GM12878 (cell line): ENCODE measurements at regions not wholly inside any gene's neighbourhood (a gene's known extent, or its start where the extent isn't known, plus 50 kb on each side); places are given as distances from the start of the nearest gene placed in this dataset.

Experiments used
- ATAC-seq: fragments of 200-7000 bp; cut with Tn5 transposase; 3 replicates; pipeline ENCODE4 v1.9.1; 2020; ENCODE audit warnings: mild to moderate bottlenecking, moderate library complexity
- BruUV-seq: library from RNA; stranded (reverse); fragments of 400-500 nt; replicated peaks from 2 replicates; lab custom pipeline; 2021; lab: Mats Ljungman, UMichigan
- CTCF ChIA-PET: fragments of 300-600 bp; sonication (Branson Sonifier 250); formaldehyde crosslinking; extraction: SDS; loops from one replicate; lab custom pipeline; 2021; ENCODE audit warnings: inconsistent platforms; lab: Yijun Ruan, JAX
- POLR2A ChIA-PET: fragments of 350-600 bp; formaldehyde crosslinking; extraction: SDS; loops from one replicate; lab custom pipeline; 2021; ENCODE audit warnings: inconsistent platforms; lab: Charles Lee
- RAD21 ChIA-PET: fragments of 300-600 bp; sonication (Branson Sonifier 250); formaldehyde crosslinking; loops from one replicate; lab custom pipeline; 2023; ENCODE audit warnings: antibody characterized with exemption; ENCODE audit not compliant: unreplicated experiment; lab: Charles Lee
- SMC1A ChIA-PET: fragments of 300-600 bp; sonication (Branson Sonifier 250); formaldehyde crosslinking; loops from one replicate; lab custom pipeline; 2023; ENCODE audit not compliant: unreplicated experiment, uncharacterized antibody; lab: Charles Lee
- DNase-seq: peaks from one replicate; pipeline ENCODE4 v3.0.0-alpha.2; 2011; ENCODE audit warnings: low read depth, low spot score
- FAIRE-seq: peaks from 3 replicates; lab custom pipeline; 2011; peaks lifted over from hg19 to GRCh38; lab: Jason Lieb, UNC
- H2AFZ ChIP-seq: 2 replicates; pipeline ENCODE4 v1.6.0; 2011; ENCODE audit warnings: low read depth, low read length, control low read depth; ENCODE audit not compliant: control insufficient read depth
- H3K27ac ChIP-seq: 2 replicates; pipeline ENCODE4 v1.5.1; 2011; ENCODE audit warnings: control low read depth; ENCODE audit not compliant: control insufficient read depth, insufficient read depth
- H3K27me3 ChIP-seq, 2 experiments: replicated peaks in 1 of 2; 2 replicates each; pipeline versions ENCODE4 v1.6.0 to v1.6.1; 2011; ENCODE audit warnings: low read length in 1 of 2; ENCODE audit not compliant: control insufficient read depth in 2 of 2, insufficient read depth in 2 of 2
- H3K36me3 ChIP-seq, 2 experiments: 2 replicates each; pipeline ENCODE4 v1.5.1; 2011; ENCODE audit warnings: low read length in 1 of 2; ENCODE audit not compliant: control insufficient read depth in 2 of 2, insufficient read depth in 2 of 2
- H3K4me1 ChIP-seq: 2 replicates; pipeline ENCODE4 v1.6.1; 2011; ENCODE audit warnings: mild to moderate bottlenecking, low read length, moderate library complexity, mixed read lengths; ENCODE audit not compliant: control insufficient read depth, insufficient read depth
- H3K4me2 ChIP-seq: 2 replicates; pipeline ENCODE4 v1.6.0; 2011; ENCODE audit warnings: control low read depth; ENCODE audit not compliant: control insufficient read depth, insufficient read depth
- H3K4me3 ChIP-seq: fragments of 200-600 bp; sonication (generic); 2 replicates; pipeline ENCODE4 v1.5.1; 2016
- H3K79me2 ChIP-seq: 2 replicates; pipeline ENCODE4 v1.6.0; 2011; ENCODE audit warnings: low read length; ENCODE audit not compliant: control insufficient read depth, insufficient read depth
- H3K9ac ChIP-seq: 2 replicates; pipeline ENCODE4 v1.8.0; 2011; ENCODE audit warnings: low read length, control low read depth, mixed read lengths; ENCODE audit not compliant: control insufficient read depth, insufficient read depth
- H3K9me3 ChIP-seq: replicated peaks from 3 replicates; pipeline ENCODE4 v1.5.1; 2011; ENCODE audit warnings: mild to moderate bottlenecking, low read length; ENCODE audit not compliant: control insufficient read depth, insufficient read depth
- H4K20me1 ChIP-seq: 2 replicates; pipeline ENCODE4 v1.6.0; 2011; ENCODE audit not compliant: control insufficient read depth, insufficient read depth
- BMI1 ChIP-seq: fragments of 450-650 bp; IDR thresholded peaks from 2 replicates; pipeline ENCODE4 v1.6.1; 2016; ENCODE audit warnings: mild to moderate bottlenecking, moderate library complexity, borderline replicate concordance
- CBFB ChIP-seq: IDR thresholded peaks from 2 replicates; pipeline ENCODE4 v1.6.1; 2016; ENCODE audit warnings: antibody characterized with exemption, low read depth
- CBX3 ChIP-seq: fragments of 200-600 bp; sonication (generic); IDR thresholded peaks from 2 replicates; pipeline ENCODE4 v1.6.1; 2016; ENCODE audit warnings: low read depth, borderline replicate concordance
- CEBPZ ChIP-seq: fragments of 150-350 bp; IDR thresholded peaks from 2 replicates; pipeline ENCODE4 v1.6.1; 2016; ENCODE audit warnings: low read depth, low read length
- ELK1 ChIP-seq: IDR thresholded peaks from 2 replicates; pipeline ENCODE4 v1.6.1; 2012; ENCODE audit warnings: low read depth, low read length, improper control_type of control experiment
- IKZF2 ChIP-seq, 2 experiments: fragments of 450-650 bp; IDR thresholded peaks; 2 replicates each; pipeline ENCODE4 v1.6.1; 2017; ENCODE audit warnings: mild to moderate bottlenecking in 2 of 2, moderate library complexity in 2 of 2
- NFXL1 ChIP-seq: fragments of 450-650 bp; IDR thresholded peaks from 2 replicates; pipeline ENCODE4 v1.6.1; 2017; ENCODE audit warnings: antibody characterized with exemption, mild to moderate bottlenecking, borderline replicate concordance
- POLR2AphosphoS5 ChIP-seq: IDR thresholded peaks from 2 replicates; pipeline ENCODE4 v1.6.1; 2011; ENCODE audit warnings: mild to moderate bottlenecking, low read length, inconsistent platforms
- POU2F2 ChIP-seq: IDR thresholded peaks from 3 replicates; pipeline ENCODE4 v1.6.1; 2011; ENCODE audit warnings: low read depth, mild to moderate bottlenecking, low read length, borderline replicate concordance
- RAD21 ChIP-seq: IDR thresholded peaks from 2 replicates; pipeline ENCODE4 v1.6.1; 2011; ENCODE audit warnings: mild to moderate bottlenecking, low read depth, low read length, moderate library complexity; ENCODE audit not compliant: insufficient read depth
- REST ChIP-seq: IDR thresholded peaks from 2 replicates; pipeline ENCODE4 v1.6.1; 2012; ENCODE audit warnings: mild to moderate bottlenecking, low read depth, low read length
- RFX5 ChIP-seq: IDR thresholded peaks from 2 replicates; pipeline ENCODE4 v1.6.1; 2011; ENCODE audit warnings: low read depth, low read length, improper control_type of control experiment
- SMAD5 ChIP-seq: IDR thresholded peaks from 2 replicates; pipeline ENCODE4 v1.6.1; 2016; ENCODE audit warnings: antibody characterized with exemption, low read depth
- SREBF1 ChIP-seq: IDR thresholded peaks from 2 replicates; pipeline ENCODE4 v1.6.1; 2012; ENCODE audit warnings: mild to moderate bottlenecking, low read length
- WGBS: methylation state at CpG from one replicate; pipeline ENCODE4 v1.1.6; 2016; ENCODE audit warnings: low lambda C conversion rate; ENCODE audit not compliant: insufficient replicate concordance, insufficient coverage; ENCODE audit errors: missing lambda C conversion rate; 5-methylcytosine and 5-hydroxymethylcytosine counted together
- in situ Hi-C: fragments of 300-500 bp; cut with MboI; formaldehyde crosslinking; loops from 9 replicates; pipeline ENCODE4 v1.14.3; 2018; ENCODE audit warnings: mixed read lengths
- intact Hi-C: fragments of 100-400 bp; cut with micrococcal nuclease; formaldehyde crosslinking; loops from one replicate; pipeline ENCODE4 v1.14.2; 2022; ENCODE audit not compliant: unreplicated experiment

GRCh38 chr10:128868481-128868880, 598.6 kb upstream of the MGMT start (continued):
- TF ChIP-seq REST (no peak), SREBF1 (no peak)

GRCh38 chr10:128869101-128869749, 597.8 kb upstream of the MGMT start:
- no peak for ATAC-seq
- no peaks in the 10 kb centered on the region for H3K4me1 ChIP-seq
- FAIRE-seq, result no peak
- POLR2A ChIA-PET, result no interaction called here
- DNase-seq, result no peak
- 50% methylated on average over 15 of the region's 15 CpGs for whole genome bisulfite sequencing
- H3K4me3 ChIP-seq, result no peak overlapping the region
- H4K20me1 ChIP-seq, result no peaks in the 10 kb centered on the region
- intact Hi-C loops, result no loop called here
- in situ Hi-C loops, result no loop called here
- no peaks in the 10 kb centered on the region for H3K79me2 ChIP-seq
- no peaks in the 10 kb centered on the region for H3K36me3 ChIP-seq
- no TSS peak for BruUV-seq
- H3K9me3 ChIP-seq, result no peaks in the 10 kb centered on the region
- no peak overlapping the region for H2AFZ ChIP-seq
- H3K9ac ChIP-seq, result no peak overlapping the region
- no peaks in the 10 kb centered on the region for H3K27me3 ChIP-seq
- no peak overlapping the region for H3K4me2 ChIP-seq
- SMC1A ChIA-PET, result no interaction called here
- H3K27ac ChIP-seq, result no peak overlapping the region
- RAD21 ChIA-PET, result no interaction called here
- CTCF ChIA-PET, result no interaction called here
- TF ChIP-seq CEBPZ, result no peak
- no peak for TF ChIP-seq ELK1
- no peak for TF ChIP-seq CBFB
- no peak for TF ChIP-seq RFX5
- no peak for TF ChIP-seq RAD21
- no peak for TF ChIP-seq POU2F2
- TF ChIP-seq BMI1, result no peak
- no peak for TF ChIP-seq POLR2AphosphoS5
- no peak for TF ChIP-seq SMAD5
- no peak for TF ChIP-seq NFXL1
- TF ChIP-seq CBX3, result no peak
- no peak for TF ChIP-seq IKZF2 (IDR thresholded peaks at IDR 0.05)
